GM12878 (cell line): ENCODE measurements at regions not wholly inside any gene's neighbourhood (a gene's known extent, or its start where the extent isn't known, plus 50 kb on each side); places are given as distances from the start of the nearest gene placed in this dataset.

Experiments
- ATAC-seq: fragments of 200-7000 bp; cut with Tn5 transposase; 3 replicates; pipeline ENCODE4 v1.9.1; 2020; ENCODE audit warnings: mild to moderate bottlenecking, moderate library complexity
- BruUV-seq: library from RNA; stranded (reverse); fragments of 400-500 nt; replicated peaks from 2 replicates; lab custom pipeline; 2021; lab: Mats Ljungman, UMichigan
- CTCF ChIA-PET: fragments of 300-600 bp; sonication (Branson Sonifier 250); formaldehyde crosslinking; extraction: SDS; loops from one replicate; lab custom pipeline; 2021; ENCODE audit warnings: inconsistent platforms; lab: Yijun Ruan, JAX
- POLR2A ChIA-PET: fragments of 350-600 bp; formaldehyde crosslinking; extraction: SDS; loops from one replicate; lab custom pipeline; 2021; ENCODE audit warnings: inconsistent platforms; lab: Charles Lee
- RAD21 ChIA-PET: fragments of 300-600 bp; sonication (Branson Sonifier 250); formaldehyde crosslinking; loops from one replicate; lab custom pipeline; 2023; ENCODE audit warnings: antibody characterized with exemption; ENCODE audit not compliant: unreplicated experiment; lab: Charles Lee
- SMC1A ChIA-PET: fragments of 300-600 bp; sonication (Branson Sonifier 250); formaldehyde crosslinking; loops from one replicate; lab custom pipeline; 2023; ENCODE audit not compliant: unreplicated experiment, uncharacterized antibody; lab: Charles Lee
- DNase-seq: peaks from one replicate; pipeline ENCODE4 v3.0.0-alpha.2; 2011; ENCODE audit warnings: low read depth, low spot score
- FAIRE-seq: peaks from 3 replicates; lab custom pipeline; 2011; peaks lifted over from hg19 to GRCh38; lab: Jason Lieb, UNC
- H2AFZ ChIP-seq: 2 replicates; pipeline ENCODE4 v1.6.0; 2011; ENCODE audit warnings: low read depth, low read length, control low read depth; ENCODE audit not compliant: control insufficient read depth
- H3K27ac ChIP-seq: 2 replicates; pipeline ENCODE4 v1.5.1; 2011; ENCODE audit warnings: control low read depth; ENCODE audit not compliant: control insufficient read depth, insufficient read depth
- H3K27me3 ChIP-seq, 2 experiments: replicated peaks in 1 of 2; 2 replicates each; pipeline versions ENCODE4 v1.6.0 to v1.6.1; 2011; ENCODE audit warnings: low read length in 1 of 2; ENCODE audit not compliant: control insufficient read depth in 2 of 2, insufficient read depth in 2 of 2
- H3K36me3 ChIP-seq, 2 experiments: 2 replicates each; pipeline ENCODE4 v1.5.1; 2011; ENCODE audit warnings: low read length in 1 of 2; ENCODE audit not compliant: control insufficient read depth in 2 of 2, insufficient read depth in 2 of 2
- H3K4me1 ChIP-seq: 2 replicates; pipeline ENCODE4 v1.6.1; 2011; ENCODE audit warnings: mild to moderate bottlenecking, low read length, moderate library complexity, mixed read lengths; ENCODE audit not compliant: control insufficient read depth, insufficient read depth
- H3K4me2 ChIP-seq: 2 replicates; pipeline ENCODE4 v1.6.0; 2011; ENCODE audit warnings: control low read depth; ENCODE audit not compliant: control insufficient read depth, insufficient read depth
- H3K4me3 ChIP-seq: fragments of 200-600 bp; sonication (generic); 2 replicates; pipeline ENCODE4 v1.5.1; 2016
- H3K79me2 ChIP-seq: 2 replicates; pipeline ENCODE4 v1.6.0; 2011; ENCODE audit warnings: low read length; ENCODE audit not compliant: control insufficient read depth, insufficient read depth
- H3K9ac ChIP-seq: 2 replicates; pipeline ENCODE4 v1.8.0; 2011; ENCODE audit warnings: low read length, control low read depth, mixed read lengths; ENCODE audit not compliant: control insufficient read depth, insufficient read depth
- H3K9me3 ChIP-seq: replicated peaks from 3 replicates; pipeline ENCODE4 v1.5.1; 2011; ENCODE audit warnings: mild to moderate bottlenecking, low read length; ENCODE audit not compliant: control insufficient read depth, insufficient read depth
- H4K20me1 ChIP-seq: 2 replicates; pipeline ENCODE4 v1.6.0; 2011; ENCODE audit not compliant: control insufficient read depth, insufficient read depth
- MXI1 ChIP-seq: fragments of 150-350 bp; IDR thresholded peaks from 2 replicates; pipeline ENCODE4 v1.6.1; 2011; ENCODE audit warnings: low read depth, mild to moderate bottlenecking, inconsistent platforms, low read length, improper control_type of control experiment
- SREBF1 ChIP-seq: IDR thresholded peaks from 2 replicates; pipeline ENCODE4 v1.6.1; 2012; ENCODE audit warnings: mild to moderate bottlenecking, low read length
- TAF1 ChIP-seq: IDR thresholded peaks from 2 replicates; pipeline ENCODE4 v1.6.1; 2011; ENCODE audit warnings: mild to moderate bottlenecking, low read depth, low read length, borderline replicate concordance
- WGBS: methylation state at CpG from one replicate; pipeline ENCODE4 v1.1.6; 2016; ENCODE audit warnings: low lambda C conversion rate; ENCODE audit not compliant: insufficient replicate concordance, insufficient coverage; ENCODE audit errors: missing lambda C conversion rate; 5-methylcytosine and 5-hydroxymethylcytosine counted together
- in situ Hi-C: fragments of 300-500 bp; cut with MboI; formaldehyde crosslinking; loops from 9 replicates; pipeline ENCODE4 v1.14.3; 2018; ENCODE audit warnings: mixed read lengths
- intact Hi-C: fragments of 100-400 bp; cut with micrococcal nuclease; formaldehyde crosslinking; loops from one replicate; pipeline ENCODE4 v1.14.2; 2022; ENCODE audit not compliant: unreplicated experiment
- TF ChIP-seq, protein P1 (sequence below): fragments of 450-650 bp; IDR thresholded peaks from 2 replicates; pipeline ENCODE4 v1.6.1; 2016; ENCODE audit warnings: mild to moderate bottlenecking
- TF ChIP-seq, protein P2 (sequence below): fragments of 450-650 bp; IDR thresholded peaks from 2 replicates; pipeline ENCODE4 v1.6.1; 2017; ENCODE audit warnings: mild to moderate bottlenecking, moderate library complexity

DNA sequence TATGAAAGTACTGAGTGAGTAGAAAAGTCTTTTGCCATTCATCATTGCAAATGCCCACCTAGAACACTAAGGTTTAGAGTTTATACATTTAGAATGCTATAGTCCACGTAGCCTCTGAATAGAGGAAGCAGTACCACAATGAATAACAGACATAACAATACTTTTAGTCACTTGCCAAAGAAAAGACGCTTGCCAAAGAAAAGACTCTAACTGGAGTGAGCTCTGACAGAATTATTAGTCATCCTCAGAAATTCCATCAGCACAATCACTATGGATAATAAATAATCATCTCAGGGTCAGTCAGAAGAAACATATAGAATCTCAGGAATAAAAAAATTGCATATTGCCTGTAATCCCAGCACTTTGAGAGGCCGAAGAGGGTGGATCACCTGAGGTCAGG is 168.5 kb upstream of the TARS1 start:
- CTCF ChIA-PET = interaction anchor here (0.6 kb wide), 1 partner anchor 1308 kb away, joined by 3 read pairs; no protein-coding TSS in a partner anchor
- H2AFZ ChIP-seq = no peak overlapping the region
- no peak overlapping the region for H3K4me3 ChIP-seq
- POLR2A ChIA-PET = no interaction called here
- no peaks in the 10 kb centered on the region for H3K36me3 ChIP-seq
- H3K27ac ChIP-seq = no peak overlapping the region
- no peaks in the 10 kb centered on the region for H3K4me1 ChIP-seq
- H3K4me2 ChIP-seq = no peak overlapping the region
- intact Hi-C loops = no loop called here
- no peak for DNase-seq
- FAIRE-seq = no peak
- in situ Hi-C loops = no loop called here
- TF ChIP-seq, protein P1, sequence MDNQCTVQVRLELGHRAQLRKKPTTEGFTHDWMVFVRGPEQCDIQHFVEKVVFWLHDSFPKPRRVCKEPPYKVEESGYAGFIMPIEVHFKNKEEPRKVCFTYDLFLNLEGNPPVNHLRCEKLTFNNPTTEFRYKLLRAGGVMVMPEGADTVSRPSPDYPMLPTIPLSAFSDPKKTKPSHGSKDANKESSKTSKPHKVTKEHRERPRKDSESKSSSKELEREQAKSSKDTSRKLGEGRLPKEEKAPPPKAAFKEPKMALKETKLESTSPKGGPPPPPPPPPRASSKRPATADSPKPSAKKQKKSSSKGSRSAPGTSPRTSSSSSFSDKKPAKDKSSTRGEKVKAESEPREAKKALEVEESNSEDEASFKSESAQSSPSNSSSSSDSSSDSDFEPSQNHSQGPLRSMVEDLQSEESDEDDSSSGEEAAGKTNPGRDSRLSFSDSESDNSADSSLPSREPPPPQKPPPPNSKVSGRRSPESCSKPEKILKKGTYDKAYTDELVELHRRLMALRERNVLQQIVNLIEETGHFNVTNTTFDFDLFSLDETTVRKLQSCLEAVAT = no peak
- no peak for TF ChIP-seq MXI1
- no peak for TF ChIP-seq TAF1
- TF ChIP-seq, protein P2, sequence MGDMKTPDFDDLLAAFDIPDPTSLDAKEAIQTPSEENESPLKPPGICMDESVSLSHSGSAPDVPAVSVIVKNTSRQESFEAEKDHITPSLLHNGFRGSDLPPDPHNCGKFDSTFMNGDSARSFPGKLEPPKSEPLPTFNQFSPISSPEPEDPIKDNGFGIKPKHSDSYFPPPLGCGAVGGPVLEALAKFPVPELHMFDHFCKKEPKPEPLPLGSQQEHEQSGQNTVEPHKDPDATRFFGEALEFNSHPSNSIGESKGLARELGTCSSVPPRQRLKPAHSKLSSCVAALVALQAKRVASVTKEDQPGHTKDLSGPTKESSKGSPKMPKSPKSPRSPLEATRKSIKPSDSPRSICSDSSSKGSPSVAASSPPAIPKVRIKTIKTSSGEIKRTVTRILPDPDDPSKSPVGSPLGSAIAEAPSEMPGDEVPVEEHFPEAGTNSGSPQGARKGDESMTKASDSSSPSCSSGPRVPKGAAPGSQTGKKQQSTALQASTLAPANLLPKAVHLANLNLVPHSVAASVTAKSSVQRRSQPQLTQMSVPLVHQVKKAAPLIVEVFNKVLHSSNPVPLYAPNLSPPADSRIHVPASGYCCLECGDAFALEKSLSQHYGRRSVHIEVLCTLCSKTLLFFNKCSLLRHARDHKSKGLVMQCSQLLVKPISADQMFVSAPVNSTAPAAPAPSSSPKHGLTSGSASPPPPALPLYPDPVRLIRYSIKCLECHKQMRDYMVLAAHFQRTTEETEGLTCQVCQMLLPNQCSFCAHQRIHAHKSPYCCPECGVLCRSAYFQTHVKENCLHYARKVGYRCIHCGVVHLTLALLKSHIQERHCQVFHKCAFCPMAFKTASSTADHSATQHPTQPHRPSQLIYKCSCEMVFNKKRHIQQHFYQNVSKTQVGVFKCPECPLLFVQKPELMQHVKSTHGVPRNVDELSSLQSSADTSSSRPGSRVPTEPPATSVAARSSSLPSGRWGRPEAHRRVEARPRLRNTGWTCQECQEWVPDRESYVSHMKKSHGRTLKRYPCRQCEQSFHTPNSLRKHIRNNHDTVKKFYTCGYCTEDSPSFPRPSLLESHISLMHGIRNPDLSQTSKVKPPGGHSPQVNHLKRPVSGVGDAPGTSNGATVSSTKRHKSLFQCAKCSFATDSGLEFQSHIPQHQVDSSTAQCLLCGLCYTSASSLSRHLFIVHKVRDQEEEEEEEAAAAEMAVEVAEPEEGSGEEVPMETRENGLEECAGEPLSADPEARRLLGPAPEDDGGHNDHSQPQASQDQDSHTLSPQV = no peak
- TF ChIP-seq SREBF1 = no peak
- no peaks in the 10 kb centered on the region; a peak in 1 of 4 replicates for H3K27me3 ChIP-seq
- BruUV-seq = no TSS peak
- H3K9me3 ChIP-seq = no peaks in the 10 kb centered on the region
- ATAC-seq = no peak
- 8% methylated on average over 3 of the region's 3 CpGs for WGBS
- SMC1A ChIA-PET = no interaction called here
- H3K9ac ChIP-seq = no peak overlapping the region
- no peaks in the 10 kb centered on the region for H4K20me1 ChIP-seq
- no peaks in the 10 kb centered on the region for H3K79me2 ChIP-seq
- RAD21 ChIA-PET = no interaction called here
